ENCODE measurements at regions not wholly inside any gene's neighbourhood (a gene's known extent, or its start where the extent isn't known, plus 50 kb on each side); places are given as distances from the start of the nearest gene placed in this dataset.

DNA sequence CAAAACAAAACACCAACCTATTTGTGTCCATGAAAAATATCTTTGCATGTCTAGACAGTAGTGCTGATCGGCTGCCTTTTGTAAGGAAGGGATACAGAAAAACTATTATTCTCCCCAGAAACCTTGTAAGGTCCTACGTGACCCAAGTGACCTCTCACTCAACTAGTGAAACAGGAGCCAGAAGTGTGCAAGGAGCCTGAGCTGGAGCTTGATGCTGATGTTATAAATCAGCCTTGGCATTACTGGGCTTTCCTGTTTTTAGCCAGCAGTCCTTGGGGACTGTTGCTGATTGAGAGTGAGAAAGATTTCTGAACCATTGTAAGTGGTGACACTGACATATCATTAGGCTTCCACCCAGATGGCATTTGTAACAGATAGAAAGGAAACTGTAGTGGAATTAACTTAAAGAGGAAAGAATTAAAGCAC lies 100.8 kb upstream of the LIMCH1 start:
- no CpG with 5 or more reads among the region's 2 CpGs for WGBS (ENCODE audit: insufficient coverage, low lambda C conversion rate)
- Histone ChIP-seq H3K36me3 (ENCODE audit: control insufficient read depth, insufficient read depth, low read length) (no peaks in the 10 kb centered on the region), H3K27me3 (ENCODE audit: control insufficient read depth, insufficient read depth, low read length) (no peaks in the 10 kb centered on the region), H3K9me3 (ENCODE audit: control insufficient read depth, low read depth, low read length) (no peaks in the 10 kb centered on the region), H3K4me1 (ENCODE audit: control insufficient read depth, insufficient read depth, low read length) (no peaks in the 10 kb centered on the region), H3K4me3 (ENCODE audit: low read length) (no peak overlapping the region), H3K27ac (ENCODE audit: low read length) (no peak overlapping the region)
- DNase-seq: no peak

DNA sequence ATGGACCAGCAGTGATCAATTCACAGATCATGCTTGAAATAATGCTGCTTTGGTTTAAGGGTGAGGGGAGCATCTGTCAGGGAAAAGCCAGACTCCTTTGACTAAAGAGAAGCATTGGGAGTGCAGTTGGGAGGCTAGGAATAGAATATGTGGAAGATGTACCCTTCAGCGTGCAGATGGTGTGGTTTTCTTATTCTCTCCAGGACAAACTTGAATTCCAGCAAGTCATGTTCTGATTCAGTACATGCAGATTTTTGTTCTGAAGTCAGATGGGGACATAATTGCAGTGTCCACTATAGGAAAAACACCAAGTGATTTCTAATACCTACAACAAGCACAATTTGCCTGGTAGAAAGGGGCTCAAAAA lies 99.0 kb upstream of the LIMCH1 start:
- Histone ChIP-seq H3K27me3 (ENCODE audit: control insufficient read depth, insufficient read depth, low read length) (no peaks in the 10 kb centered on the region), H3K9me3 (ENCODE audit: control insufficient read depth, low read depth, low read length) (no peaks in the 10 kb centered on the region), H3K27ac (ENCODE audit: low read length) (no peak overlapping the region), H3K4me3 (ENCODE audit: low read length) (no peak overlapping the region), H3K36me3 (ENCODE audit: control insufficient read depth, insufficient read depth, low read length) (no peaks in the 10 kb centered on the region), H3K4me1 (ENCODE audit: control insufficient read depth, insufficient read depth, low read length) (no peaks in the 10 kb centered on the region)
- no peak for DNase-seq
- WGBS (ENCODE audit: insufficient coverage, low lambda C conversion rate): no CpG with 5 or more reads among the region's 1 CpG

DNA sequence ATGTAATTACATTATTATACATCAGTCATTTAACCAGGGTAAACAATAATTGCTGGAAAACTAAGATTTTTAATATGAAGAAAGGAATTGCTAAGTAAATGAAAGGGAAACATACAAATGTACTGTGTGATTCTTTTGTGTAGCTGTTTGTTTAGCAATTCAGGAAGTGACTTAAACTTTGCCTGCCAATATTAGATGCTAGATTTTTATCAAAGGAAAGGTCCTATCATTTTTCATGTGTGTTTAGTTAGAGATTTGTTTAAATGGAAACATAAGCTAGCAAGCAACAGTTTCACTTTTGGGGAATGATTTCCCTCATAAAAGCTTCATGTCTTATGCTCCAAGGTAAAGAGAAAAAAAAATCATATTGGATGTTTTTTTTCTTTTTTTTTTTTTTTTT lies 95.1 kb upstream of the LIMCH1 start:
- Histone ChIP-seq H3K27me3 (ENCODE audit: control insufficient read depth, insufficient read depth, low read length) (no peaks in the 10 kb centered on the region), H3K4me3 (ENCODE audit: low read length) (no peak overlapping the region), H3K4me1 (ENCODE audit: control insufficient read depth, insufficient read depth, low read length) (no peaks in the 10 kb centered on the region), H3K27ac (ENCODE audit: low read length) (no peak overlapping the region), H3K36me3 (ENCODE audit: control insufficient read depth, insufficient read depth, low read length) (no peaks in the 10 kb centered on the region), H3K9me3 (ENCODE audit: control insufficient read depth, low read depth, low read length) (no peaks in the 10 kb centered on the region)
- no peak for DNase-seq

DNA sequence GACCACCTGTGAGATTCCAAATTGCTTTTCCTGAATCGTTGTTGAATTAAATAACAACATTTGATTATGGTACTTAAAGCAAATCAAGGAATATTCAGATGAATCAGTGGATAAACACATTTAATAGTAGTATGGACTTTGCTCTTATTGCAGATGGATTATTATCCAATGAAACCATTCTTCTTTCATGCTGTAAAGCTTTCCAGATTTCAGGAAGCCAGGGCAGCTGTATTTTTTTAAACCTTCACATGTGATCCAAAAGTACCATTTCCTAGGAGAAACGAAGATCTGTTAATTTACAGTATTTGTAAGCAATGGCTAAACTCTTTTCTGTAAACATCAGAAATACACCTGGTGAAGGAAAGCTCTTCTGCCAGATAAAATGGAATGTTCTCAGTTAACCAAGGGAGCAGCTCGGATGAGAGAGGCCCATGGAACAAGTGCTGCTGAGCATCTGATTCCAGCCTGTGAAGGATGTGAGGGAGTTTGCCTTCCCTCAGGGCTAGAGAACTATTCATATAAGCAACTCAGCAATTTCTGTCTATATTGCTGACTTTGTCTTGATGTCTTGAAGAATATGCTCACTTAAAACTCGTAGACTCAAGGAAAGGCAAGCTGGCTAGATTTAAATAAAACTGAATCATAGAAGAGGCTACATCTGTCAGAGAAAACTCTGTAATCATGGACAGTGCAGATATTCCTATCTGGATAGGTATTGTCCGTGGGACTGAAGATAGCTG lies 94.4 kb upstream of the LIMCH1 start:
- H3K27ac ChIP-seq (ENCODE audit: low read length): no peak overlapping the region
- H3K4me3 ChIP-seq (ENCODE audit: low read length): no peak overlapping the region
- 80% methylated on average over 1 of the region's 5 CpGs for WGBS (ENCODE audit: insufficient coverage, low lambda C conversion rate)

DNA sequence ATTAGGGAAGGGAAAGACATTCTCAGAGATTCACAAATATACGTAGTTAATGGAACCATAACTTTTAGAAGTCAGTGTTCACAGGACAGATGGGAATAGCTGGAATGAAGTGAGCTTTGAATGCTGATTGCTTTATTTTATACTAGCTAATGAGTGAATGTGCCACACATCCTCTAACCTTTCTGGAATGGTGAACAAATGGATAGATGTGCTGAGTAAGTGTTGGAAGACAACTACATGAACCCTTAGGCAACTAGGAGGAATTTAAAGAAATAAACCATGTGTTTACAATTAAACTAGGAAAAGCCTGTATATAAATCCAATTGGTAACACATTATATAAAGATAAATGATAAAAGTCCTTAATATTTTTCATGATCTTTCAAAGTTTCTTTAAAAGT lies 91.6 kb upstream of the LIMCH1 start:
- no peaks in the 10 kb centered on the region for H3K9me3 ChIP-seq (ENCODE audit: control insufficient read depth, low read depth, low read length)
- no peaks in the 10 kb centered on the region for H3K4me1 ChIP-seq (ENCODE audit: control insufficient read depth, insufficient read depth, low read length)
- no peaks in the 10 kb centered on the region for H3K36me3 ChIP-seq (ENCODE audit: control insufficient read depth, insufficient read depth, low read length)
- WGBS (ENCODE audit: insufficient coverage, low lambda C conversion rate): 86% methylated on average over 1 of the region's 1 CpG
- no peak for DNase-seq
- no peaks in the 10 kb centered on the region for H3K27me3 ChIP-seq (ENCODE audit: control insufficient read depth, insufficient read depth, low read length)
- no peak overlapping the region for H3K4me3 ChIP-seq (ENCODE audit: low read length)
- no peak overlapping the region for H3K27ac ChIP-seq (ENCODE audit: low read length)

More for the DNA sequence above, 94.4 kb upstream of the LIMCH1 start:
- Histone ChIP-seq H3K36me3 (ENCODE audit: control insufficient read depth, insufficient read depth, low read length) (no peaks in the 10 kb centered on the region), H3K4me1 (ENCODE audit: control insufficient read depth, insufficient read depth, low read length) (no peaks in the 10 kb centered on the region), H3K9me3 (ENCODE audit: control insufficient read depth, low read depth, low read length) (no peaks in the 10 kb centered on the region), H3K27me3 (ENCODE audit: control insufficient read depth, insufficient read depth, low read length) (no peaks in the 10 kb centered on the region)
- DNase-seq: no peak

DNA sequence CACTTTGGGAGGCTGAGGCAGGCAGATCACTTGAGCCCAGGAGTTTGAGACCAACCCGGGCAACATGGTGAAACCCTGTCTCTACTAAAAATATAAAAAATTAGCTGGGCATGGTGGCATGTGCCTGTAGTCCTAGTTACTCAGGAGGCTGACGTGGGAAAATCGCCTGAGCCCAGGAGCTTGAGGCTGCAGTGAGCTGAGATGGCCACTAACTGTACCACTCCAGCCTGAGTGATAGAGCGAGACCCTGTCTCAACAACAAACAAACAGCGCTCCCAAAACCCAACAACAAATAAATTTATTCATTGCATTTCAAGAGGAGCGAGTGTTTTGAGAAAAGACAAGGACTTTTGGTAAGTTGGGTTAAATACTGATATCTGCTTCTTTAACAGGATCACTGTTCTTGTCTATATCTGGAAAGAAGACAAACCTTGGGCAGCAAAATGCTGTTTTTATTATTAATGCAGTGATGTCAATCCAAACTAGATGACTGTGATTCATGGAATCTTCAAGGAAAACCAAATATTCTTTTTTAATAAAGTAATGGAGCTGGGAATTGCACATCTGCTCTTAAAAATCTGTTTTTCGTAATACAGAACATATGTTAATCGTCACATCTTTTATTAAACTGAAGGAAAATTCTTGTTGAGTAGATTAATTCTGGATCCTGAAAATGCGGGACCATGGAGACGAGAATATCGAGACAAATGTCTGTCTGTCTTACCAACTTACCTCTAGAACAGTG lies 90.8 kb upstream of the LIMCH1 start:
- WGBS (ENCODE audit: insufficient coverage, low lambda C conversion rate): 92% methylated on average over 3 of the region's 11 CpGs

DNA sequence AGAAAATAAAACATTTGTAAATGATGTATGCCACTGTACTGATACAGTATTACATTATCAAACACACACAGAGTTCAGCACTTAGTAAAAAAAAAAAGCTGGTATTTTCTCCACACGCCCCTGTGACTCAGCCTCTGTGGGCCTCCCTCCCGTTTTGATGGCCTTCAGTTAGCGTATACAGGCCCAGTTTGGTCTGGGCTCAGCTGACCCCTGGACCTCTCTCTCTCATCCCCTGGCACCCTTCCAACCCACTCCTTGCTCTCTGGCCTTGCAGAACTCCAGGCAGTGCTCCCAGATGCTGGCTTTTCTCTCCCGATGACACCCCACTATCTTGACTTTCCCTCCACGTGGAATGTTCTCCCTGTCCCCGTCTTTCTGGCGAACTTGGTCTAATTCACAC lies 89.0 kb upstream of the LIMCH1 start:
- no peaks in the 10 kb centered on the region for H3K36me3 ChIP-seq (ENCODE audit: control insufficient read depth, insufficient read depth, low read length)
- WGBS (ENCODE audit: insufficient coverage, low lambda C conversion rate): 100% methylated on average over 2 of the region's 7 CpGs

More for the DNA sequence above, 90.8 kb upstream of the LIMCH1 start:
- no peaks in the 10 kb centered on the region for H3K4me1 ChIP-seq (ENCODE audit: control insufficient read depth, insufficient read depth, low read length)
- DNase-seq: no peak
- H3K27me3 ChIP-seq (ENCODE audit: control insufficient read depth, insufficient read depth, low read length): no peaks in the 10 kb centered on the region
- no peaks in the 10 kb centered on the region for H3K36me3 ChIP-seq (ENCODE audit: control insufficient read depth, insufficient read depth, low read length)
- no peaks in the 10 kb centered on the region for H3K9me3 ChIP-seq (ENCODE audit: control insufficient read depth, low read depth, low read length)
- H3K4me3 ChIP-seq (ENCODE audit: low read length): no peak overlapping the region
- no peak overlapping the region for H3K27ac ChIP-seq (ENCODE audit: low read length)

DNA sequence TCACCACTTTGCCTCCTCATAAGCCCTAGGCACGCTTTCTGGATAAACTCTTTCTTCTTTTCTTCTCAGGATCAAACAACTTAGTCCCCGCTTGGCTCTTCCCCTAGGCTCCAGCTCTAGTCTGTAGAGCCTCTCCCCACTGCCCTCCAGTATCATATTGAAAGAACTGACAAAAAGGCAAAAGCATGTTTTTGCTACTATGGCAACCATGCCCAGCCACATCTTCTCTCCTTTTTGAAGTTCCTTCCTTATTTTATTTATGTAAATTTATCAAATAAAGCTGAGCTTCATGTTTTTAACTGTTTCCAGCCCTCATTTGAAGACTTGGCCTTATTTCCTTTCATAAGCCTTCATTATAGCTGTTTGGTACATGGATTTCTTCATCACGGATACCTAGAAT lies 86.0 kb upstream of the LIMCH1 start:
- Histone ChIP-seq H3K9me3 (ENCODE audit: control insufficient read depth, low read depth, low read length) (no peaks in the 10 kb centered on the region), H3K27me3 (ENCODE audit: control insufficient read depth, insufficient read depth, low read length) (no peaks in the 10 kb centered on the region), H3K27ac (ENCODE audit: low read length) (no peak overlapping the region), H3K36me3 (ENCODE audit: control insufficient read depth, insufficient read depth, low read length) (no peaks in the 10 kb centered on the region), H3K4me1 (ENCODE audit: control insufficient read depth, insufficient read depth, low read length) (no peaks in the 10 kb centered on the region), H3K4me3 (ENCODE audit: low read length) (no peak overlapping the region)
- DNase-seq: no peak
- 83% methylated on average over 1 of the region's 3 CpGs for WGBS (ENCODE audit: insufficient coverage, low lambda C conversion rate)

More for the DNA sequence above, 89.0 kb upstream of the LIMCH1 start:
- Histone ChIP-seq H3K4me3 (ENCODE audit: low read length) (no peak overlapping the region), H3K9me3 (ENCODE audit: control insufficient read depth, low read depth, low read length) (no peaks in the 10 kb centered on the region), H3K4me1 (ENCODE audit: control insufficient read depth, insufficient read depth, low read length) (no peaks in the 10 kb centered on the region), H3K27me3 (ENCODE audit: control insufficient read depth, insufficient read depth, low read length) (no peaks in the 10 kb centered on the region), H3K27ac (ENCODE audit: low read length) (no peak overlapping the region)
- no peak for DNase-seq

DNA sequence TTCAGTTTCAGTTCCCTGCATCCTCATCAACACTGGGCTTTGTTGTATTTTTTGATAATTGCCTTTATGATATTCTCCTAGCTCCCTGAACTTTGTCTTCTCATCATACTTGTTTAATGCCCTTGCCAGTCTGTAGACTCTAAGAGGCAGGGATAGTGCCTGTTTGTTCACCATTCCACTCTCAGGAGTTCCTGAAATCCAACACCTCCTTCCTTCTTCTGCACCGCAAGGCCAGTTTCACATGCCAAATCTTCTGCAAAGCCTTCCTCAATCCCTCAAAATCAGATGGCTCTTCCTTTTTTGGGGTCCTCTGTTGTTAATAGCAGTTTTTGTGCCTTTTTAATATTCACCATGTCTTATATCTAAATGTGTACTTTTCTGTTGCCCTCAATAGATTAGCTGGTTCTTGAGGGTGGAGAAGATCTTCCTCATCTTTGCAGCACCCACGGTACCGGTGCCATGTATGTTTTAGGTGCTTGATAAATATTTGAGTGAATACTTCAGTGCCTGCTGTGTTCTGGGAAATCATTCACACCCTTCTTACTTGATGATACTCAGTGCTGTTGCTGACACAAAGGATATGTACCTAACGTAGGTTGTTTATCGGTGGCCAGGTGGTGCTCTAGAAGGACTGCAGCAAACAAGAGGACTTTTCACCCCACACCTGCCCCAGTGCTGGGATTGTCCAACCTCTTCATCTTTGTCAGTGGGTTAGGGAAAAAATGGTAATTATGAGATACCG lies 85.3 kb upstream of the LIMCH1 start:
- no peaks in the 10 kb centered on the region for H3K36me3 ChIP-seq (ENCODE audit: control insufficient read depth, insufficient read depth, low read length)
- 100% methylated on average over 1 of the region's 6 CpGs for WGBS (ENCODE audit: insufficient coverage, low lambda C conversion rate)
- no peaks in the 10 kb centered on the region for H3K9me3 ChIP-seq (ENCODE audit: control insufficient read depth, low read depth, low read length)
- no peak overlapping the region for H3K27ac ChIP-seq (ENCODE audit: low read length)
- no peak for DNase-seq
- H3K27me3 ChIP-seq (ENCODE audit: control insufficient read depth, insufficient read depth, low read length): no peaks in the 10 kb centered on the region
- H3K4me3 ChIP-seq (ENCODE audit: low read length): no peak overlapping the region
- no peaks in the 10 kb centered on the region for H3K4me1 ChIP-seq (ENCODE audit: control insufficient read depth, insufficient read depth, low read length)

DNA sequence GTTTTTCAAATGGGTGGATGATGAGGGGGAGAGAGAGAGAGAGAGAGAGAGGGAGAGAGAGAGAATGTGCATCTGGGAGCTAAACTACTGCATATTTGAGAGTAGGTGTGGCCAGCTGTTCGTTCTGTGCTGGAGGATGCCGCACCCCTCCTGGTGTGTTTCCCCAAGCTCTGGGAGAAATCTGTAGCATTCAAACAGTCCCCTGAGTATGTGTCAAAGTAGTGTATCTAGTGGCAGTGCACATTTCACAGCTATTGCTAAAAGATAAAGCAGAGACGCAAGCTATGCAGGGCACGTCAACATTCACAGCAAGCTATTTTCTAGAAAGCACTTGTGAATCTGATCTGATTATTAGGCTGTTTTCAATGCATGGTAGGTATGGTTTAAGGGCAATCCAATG lies 83.5 kb upstream of the LIMCH1 start:
- H3K36me3 ChIP-seq (ENCODE audit: control insufficient read depth, insufficient read depth, low read length): no peaks in the 10 kb centered on the region
- no CpG with 5 or more reads among the region's 4 CpGs for WGBS (ENCODE audit: insufficient coverage, low lambda C conversion rate)
- H3K27ac ChIP-seq (ENCODE audit: low read length): no peak overlapping the region
- H3K4me1 ChIP-seq (ENCODE audit: control insufficient read depth, insufficient read depth, low read length): no peaks in the 10 kb centered on the region
- no peaks in the 10 kb centered on the region for H3K9me3 ChIP-seq (ENCODE audit: control insufficient read depth, low read depth, low read length)
- H3K27me3 ChIP-seq (ENCODE audit: control insufficient read depth, insufficient read depth, low read length): no peaks in the 10 kb centered on the region
- DNase-seq: no peak
- H3K4me3 ChIP-seq (ENCODE audit: low read length): no peak overlapping the region
